ENCODE measurements at regions not wholly inside any gene's neighbourhood (a gene's known extent, or its start where the extent isn't known, plus 50 kb on each side); places are given as distances from the start of the nearest gene placed in this dataset.

GRCh38 chr3:31295150-31295765 lies 237.5 kb upstream of the STT3B start:
- no peak for TF ChIP-seq CTCF (IDR thresholded peaks at IDR 0.05; ENCODE audit: control insufficient read depth, insufficient read depth, low read depth, low read length, missing control alignments)
- no peak for DNase-seq (ENCODE audit: low read depth)
- H3K4me3 ChIP-seq (ENCODE audit: control insufficient read depth, low read depth, low read length), result no peak overlapping the region

- H3K4me3 ChIP-seq (ENCODE audit: control insufficient read depth, low read depth, low read length), result no peak overlapping the region
- DNase-seq (ENCODE audit: low read depth), result no peak
- no peak for TF ChIP-seq CTCF (IDR thresholded peaks at IDR 0.05; ENCODE audit: control insufficient read depth, insufficient read depth, low read depth, low read length, missing control alignments)
Observed at GRCh38 chr3:31297726-31298298, 234.9 kb upstream of the STT3B start.

- DNase-seq (ENCODE audit: low read depth), result no peak
- TF ChIP-seq CTCF (IDR thresholded peaks at IDR 0.05; ENCODE audit: control insufficient read depth, insufficient read depth, low read depth, low read length, missing control alignments), result no peak
- no peak overlapping the region for H3K4me3 ChIP-seq (ENCODE audit: control insufficient read depth, low read depth, low read length)
Observed at GRCh38 chr3:31300456-31301443, 232.0 kb upstream of the STT3B start.

GRCh38 chr3:31302343-31302742 lies 230.4 kb upstream of the STT3B start:
- no peak for DNase-seq (ENCODE audit: low read depth)
- no peak overlapping the region for H3K4me3 ChIP-seq (ENCODE audit: control insufficient read depth, low read depth, low read length)

GRCh38 chr3:31305340-31305739 lies 227.4 kb upstream of the STT3B start:
- DNase-seq (ENCODE audit: low read depth), result no peak
- no peak overlapping the region for H3K4me3 ChIP-seq (ENCODE audit: control insufficient read depth, low read depth, low read length)
- no peak for TF ChIP-seq CTCF (IDR thresholded peaks at IDR 0.05; ENCODE audit: control insufficient read depth, insufficient read depth, low read depth, low read length, missing control alignments)

More at GRCh38 chr3:31302343-31302742, 230.4 kb upstream of the STT3B start:
- TF ChIP-seq CTCF (IDR thresholded peaks at IDR 0.05; ENCODE audit: control insufficient read depth, insufficient read depth, low read depth, low read length, missing control alignments), result no peak

- H3K4me3 ChIP-seq (ENCODE audit: control insufficient read depth, low read depth, low read length), result no peak overlapping the region
- no peak for DNase-seq (ENCODE audit: low read depth)
- no peak for TF ChIP-seq CTCF (IDR thresholded peaks at IDR 0.05; ENCODE audit: control insufficient read depth, insufficient read depth, low read depth, low read length, missing control alignments)
Observed at GRCh38 chr3:31307131-31307785, 225.5 kb upstream of the STT3B start.
